IMR-90 (cell line): ENCODE measurements at regions not wholly inside any gene's neighbourhood (a gene's known extent, or its start where the extent isn't known, plus 50 kb on each side); places are given as distances from the start of the nearest gene placed in this dataset.
"Not testable (repeated sequence)": the region's sequence is repeated elsewhere in the genome, so short reads cannot be mapped to it uniquely, and the experiment has no call there.

Source experiments
- ATAC-seq: fragments of 200-7000 bp; cut with Tn5 transposase; 2 replicates; pipeline ENCODE4 v1.9.1; 2020; ENCODE audit warnings: low read depth, mild to moderate bottlenecking, moderate library complexity
- BruUV-seq: library from RNA; stranded (reverse); fragments of 400-500 nt; replicated peaks from 2 replicates; lab custom pipeline; 2021; lab: Mats Ljungman, UMichigan
- CTCF ChIA-PET: fragments of 300-600 bp; formaldehyde crosslinking; extraction: SDS; loops from one replicate; lab custom pipeline; 2021; ENCODE audit warnings: antibody characterized with exemption; lab: Yijun Ruan, JAX
- POLR2A ChIA-PET: fragments of 300-600 bp; sonication (Branson Sonifier 250); formaldehyde crosslinking; loops from one replicate; lab custom pipeline; 2022; ENCODE audit warnings: antibody characterized with exemption; ENCODE audit not compliant: unreplicated experiment; lab: Charles Lee
- DNase-seq: peaks from one replicate; pipeline ENCODE4 v3.0.0; 2013
- H2AFZ ChIP-seq: replicated peaks from 2 replicates; pipeline ENCODE3; 2013; ENCODE audit warnings: low read length, mild to moderate bottlenecking; ENCODE audit not compliant: poor library complexity
- H2AK5ac ChIP-seq: 2 replicates; pipeline ENCODE4 v1.6.1; 2013; ENCODE audit warnings: low read depth, low read length, inconsistent platforms
- H2AK9ac ChIP-seq: replicated peaks from 2 replicates; pipeline ENCODE3; 2013; ENCODE audit warnings: mild to moderate bottlenecking, low read depth, low read length, moderate library complexity; ENCODE audit not compliant: poor library complexity
- H2BK120ac ChIP-seq: 2 replicates; pipeline ENCODE4 v1.6.1; 2013; ENCODE audit warnings: low read depth, low read length, inconsistent platforms
- H2BK15ac ChIP-seq: 3 replicates; pipeline ENCODE4 v1.6.1; 2013; ENCODE audit warnings: low read depth, low read length, inconsistent platforms
- H2BK20ac ChIP-seq: 2 replicates; pipeline ENCODE4 v1.6.1; 2013; ENCODE audit warnings: low read depth, mild to moderate bottlenecking, inconsistent platforms, low read length, moderate library complexity
- H2BK5ac ChIP-seq: 2 replicates; pipeline ENCODE4 v1.6.1; 2013; ENCODE audit warnings: mild to moderate bottlenecking, low read depth, low read length, inconsistent platforms; ENCODE audit not compliant: poor library complexity, severe bottlenecking
- H3K14ac ChIP-seq: replicated peaks from 2 replicates; pipeline ENCODE4 v1.6.1; 2013; ENCODE audit warnings: low read depth, low read length, inconsistent platforms
- H3K18ac ChIP-seq: 2 replicates; pipeline ENCODE4 v1.6.1; 2013; ENCODE audit warnings: low read depth, low read length, control low read depth
- H3K23ac ChIP-seq: 2 replicates; pipeline ENCODE4 v1.6.1; 2013; ENCODE audit warnings: low read depth, low read length, inconsistent platforms
- H3K27ac ChIP-seq: 2 replicates; pipeline ENCODE4 v1.5.1; 2013; ENCODE audit warnings: mild to moderate bottlenecking, control low read depth, low read length; ENCODE audit not compliant: insufficient read depth
- H3K27me3 ChIP-seq: 2 replicates; pipeline ENCODE4 v1.6.1; 2013; ENCODE audit warnings: low read length; ENCODE audit not compliant: control insufficient read depth, insufficient read depth
- H3K36me3 ChIP-seq: 2 replicates; pipeline ENCODE4 v1.6.1; 2013; ENCODE audit warnings: low read length, mixed read lengths; ENCODE audit not compliant: control insufficient read depth, insufficient read depth
- H3K4ac ChIP-seq: 2 replicates; pipeline ENCODE4 v1.6.1; 2013; ENCODE audit warnings: low read depth, low read length, inconsistent platforms
- H3K4me1 ChIP-seq: 2 replicates; pipeline ENCODE4 v1.6.1; 2013; ENCODE audit warnings: low read length, mixed read lengths; ENCODE audit not compliant: control insufficient read depth, insufficient read depth
- H3K4me2 ChIP-seq: 2 replicates; pipeline ENCODE4 v1.6.1; 2013; ENCODE audit warnings: low read depth, mild to moderate bottlenecking, control low read depth, low read length, moderate library complexity
- H3K4me3 ChIP-seq: 2 replicates; pipeline ENCODE4 v1.5.1; 2013; ENCODE audit warnings: low read depth, mild to moderate bottlenecking, control low read depth, low read length, moderate library complexity; ENCODE audit not compliant: insufficient read depth
- H3K56ac ChIP-seq: 2 replicates; pipeline ENCODE4 v1.6.1; 2013; ENCODE audit warnings: low read length, inconsistent platforms; ENCODE audit not compliant: insufficient read depth; ENCODE audit errors: extremely low read depth
- H3K79me1 ChIP-seq, 2 experiments: 2 replicates each; pipeline ENCODE4 v1.6.1; 2013; ENCODE audit warnings: low read length in 2 of 2, inconsistent platforms in 1 of 2, low read depth in 1 of 2
- H3K9ac ChIP-seq: 2 replicates; pipeline ENCODE4 v1.6.1; 2013; ENCODE audit warnings: low read depth, low read length, control low read depth
- H3K9me1 ChIP-seq: 2 replicates; pipeline ENCODE4 v1.6.1; 2013; ENCODE audit warnings: low read length, inconsistent platforms; ENCODE audit not compliant: insufficient read depth
- H3K9me3 ChIP-seq: 2 replicates; pipeline ENCODE4 v1.6.1; 2013; ENCODE audit warnings: low read length; ENCODE audit not compliant: control insufficient read depth, insufficient read depth
- H4K20me1 ChIP-seq: 2 replicates; pipeline ENCODE4 v1.6.1; 2013; ENCODE audit warnings: low read length, inconsistent platforms; ENCODE audit not compliant: insufficient read depth
- H4K5ac ChIP-seq: 2 replicates; pipeline ENCODE4 v1.6.1; 2013; ENCODE audit warnings: mild to moderate bottlenecking, low read depth, low read length, control low read depth
- H4K8ac ChIP-seq, 2 experiments: 2 replicates each; pipeline ENCODE4 v1.6.1; 2013; ENCODE audit warnings: low read depth in 2 of 2, low read length in 2 of 2, control low read depth in 1 of 2, inconsistent platforms in 1 of 2
- H4K91ac ChIP-seq: 2 replicates; pipeline ENCODE4 v1.6.1; 2013; ENCODE audit warnings: low read depth, low read length, inconsistent platforms; ENCODE audit not compliant: insufficient read depth
- WGBS, 2 experiments: methylation state at CpG; one replicate each; pipeline versions ENCODE4 v1.1.5 to v1.1.7; 2013; ENCODE audit warnings: missing lambda C conversion rate in 2 of 2; ENCODE audit not compliant: insufficient read length in 1 of 2; ENCODE audit errors: extremely low coverage in 2 of 2; 5-methylcytosine and 5-hydroxymethylcytosine counted together
- dilution Hi-C: fragments of 300-500 bp; cut with HindIII; formaldehyde crosslinking; loops from one replicate; pipeline ENCODE4 v1.14.3; 2018; ENCODE audit warnings: low sequenced_read_pairs; ENCODE audit not compliant: unreplicated experiment
- in situ Hi-C: fragments of 300-500 bp; cut with MboI; formaldehyde crosslinking; loops from 3 replicates; pipeline ENCODE4 v1.14.3; 2019; ENCODE audit warnings: low sequenced_read_pairs, inconsistent platforms, mixed read lengths
- intact Hi-C: fragments of 100-400 bp; cut with micrococcal nuclease; formaldehyde crosslinking; loops from 2 replicates; pipeline ENCODE4 v1.10.0; 2022

DNA sequence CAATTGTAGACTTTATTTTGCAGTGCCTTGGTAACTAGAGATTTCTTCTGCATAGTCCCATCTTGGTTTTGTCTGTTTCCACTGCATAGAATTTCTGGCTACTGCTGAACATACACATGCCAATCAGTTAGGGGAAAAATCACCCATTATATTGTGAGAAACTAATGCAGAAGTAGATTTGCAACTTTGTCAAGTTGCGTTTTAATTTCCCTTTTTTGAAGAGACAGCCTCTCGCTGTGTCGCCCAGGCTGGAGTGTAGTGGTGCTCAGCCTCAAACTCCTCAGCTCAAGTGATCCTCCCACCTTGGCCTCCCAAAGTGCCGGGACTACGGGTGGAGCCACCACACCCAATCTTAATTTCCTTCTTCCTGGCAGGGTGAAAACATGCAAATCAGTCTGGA lies 83.1 kb upstream of the WSB1 start:
- H2BK20ac ChIP-seq, H3K79me1 ChIP-seq, H3K27me3 ChIP-seq, H3K9ac ChIP-seq, H4K20me1 ChIP-seq, H2AK9ac ChIP-seq, H3K9me3 ChIP-seq, H3K14ac ChIP-seq, H3K4me3 ChIP-seq, H2BK120ac ChIP-seq, H3K27ac ChIP-seq, H3K4me1 ChIP-seq, H3K56ac ChIP-seq, dilution Hi-C loops, H3K9me1 ChIP-seq, intact Hi-C loops, BruUV-seq, CTCF ChIA-PET, H3K18ac ChIP-seq, H2BK5ac ChIP-seq, ATAC-seq, DNase-seq, H4K91ac ChIP-seq, H3K23ac ChIP-seq, H4K8ac ChIP-seq, H2AK5ac ChIP-seq, H3K4ac ChIP-seq, in situ Hi-C loops, H3K36me3 ChIP-seq, POLR2A ChIA-PET, H2AFZ ChIP-seq, H4K5ac ChIP-seq, H3K4me2 ChIP-seq, H2BK15ac ChIP-seq: not testable (repeated sequence)
- WGBS, 2 experiments = no CpG with 5 or more reads among the region's 5 CpGs
